ENCODE measurements at regions not wholly inside any gene's neighbourhood (a gene's known extent, or its start where the extent isn't known, plus 50 kb on each side); places are given as distances from the start of the nearest gene placed in this dataset.

DNA sequence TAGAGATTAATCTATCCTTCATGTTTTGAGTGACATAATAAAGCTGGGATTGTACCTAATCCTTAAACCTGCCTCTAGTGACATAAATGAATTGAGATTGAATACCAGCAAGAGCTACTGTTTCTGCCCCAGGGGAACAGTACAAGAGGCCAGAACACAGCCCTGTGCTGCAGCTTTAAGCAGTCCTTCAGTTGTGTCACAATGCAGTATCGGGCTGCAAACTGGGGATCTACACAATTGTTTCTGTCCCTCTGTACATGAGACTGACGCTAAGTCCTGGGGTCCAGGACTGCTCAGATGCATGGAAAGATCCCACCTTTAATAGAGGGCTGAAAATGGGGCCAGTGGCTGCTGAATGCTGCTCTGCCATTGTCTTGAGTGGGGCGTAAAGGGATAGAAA is 87.5 kb downstream of the MINAR1 start:
- no peaks in the 10 kb centered on the region for H3K27me3 ChIP-seq (ENCODE audit: low read depth, low read length)
- H4K20me1 ChIP-seq (ENCODE audit: insufficient read depth, low read length), result no peaks in the 10 kb centered on the region
- H3K36me3 ChIP-seq (replicated peaks; ENCODE audit: low read depth, low read length), result no peaks in the 10 kb centered on the region
- H3K4me1 ChIP-seq (ENCODE audit: low read length), result peaks cover 11% of the 10 kb centered on the region
- H3K4me3 ChIP-seq (ENCODE audit: low read length), result no peak overlapping the region
- TF ChIP-seq EZH2phosphoT487 (IDR thresholded peaks at IDR 0.05; ENCODE audit: low read depth), result no peak
- TF ChIP-seq, protein P1, sequence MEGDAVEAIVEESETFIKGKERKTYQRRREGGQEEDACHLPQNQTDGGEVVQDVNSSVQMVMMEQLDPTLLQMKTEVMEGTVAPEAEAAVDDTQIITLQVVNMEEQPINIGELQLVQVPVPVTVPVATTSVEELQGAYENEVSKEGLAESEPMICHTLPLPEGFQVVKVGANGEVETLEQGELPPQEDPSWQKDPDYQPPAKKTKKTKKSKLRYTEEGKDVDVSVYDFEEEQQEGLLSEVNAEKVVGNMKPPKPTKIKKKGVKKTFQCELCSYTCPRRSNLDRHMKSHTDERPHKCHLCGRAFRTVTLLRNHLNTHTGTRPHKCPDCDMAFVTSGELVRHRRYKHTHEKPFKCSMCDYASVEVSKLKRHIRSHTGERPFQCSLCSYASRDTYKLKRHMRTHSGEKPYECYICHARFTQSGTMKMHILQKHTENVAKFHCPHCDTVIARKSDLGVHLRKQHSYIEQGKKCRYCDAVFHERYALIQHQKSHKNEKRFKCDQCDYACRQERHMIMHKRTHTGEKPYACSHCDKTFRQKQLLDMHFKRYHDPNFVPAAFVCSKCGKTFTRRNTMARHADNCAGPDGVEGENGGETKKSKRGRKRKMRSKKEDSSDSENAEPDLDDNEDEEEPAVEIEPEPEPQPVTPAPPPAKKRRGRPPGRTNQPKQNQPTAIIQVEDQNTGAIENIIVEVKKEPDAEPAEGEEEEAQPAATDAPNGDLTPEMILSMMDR (IDR thresholded peaks at IDR 0.05; ENCODE audit: low read depth, low read length), result no peak
- H3K4me2 ChIP-seq (ENCODE audit: low read length), result no peak overlapping the region
- no peaks in the 10 kb centered on the region for H3K9me3 ChIP-seq (ENCODE audit: insufficient read depth, low read length)
- H3K27ac ChIP-seq (ENCODE audit: low read length), result no peak overlapping the region
- no peak overlapping the region for H2AFZ ChIP-seq (ENCODE audit: low read depth, low read length)
- no peak overlapping the region for H3K9ac ChIP-seq (ENCODE audit: low read length)
- no peaks in the 10 kb centered on the region for H3K79me2 ChIP-seq (ENCODE audit: low read length)

DNA sequence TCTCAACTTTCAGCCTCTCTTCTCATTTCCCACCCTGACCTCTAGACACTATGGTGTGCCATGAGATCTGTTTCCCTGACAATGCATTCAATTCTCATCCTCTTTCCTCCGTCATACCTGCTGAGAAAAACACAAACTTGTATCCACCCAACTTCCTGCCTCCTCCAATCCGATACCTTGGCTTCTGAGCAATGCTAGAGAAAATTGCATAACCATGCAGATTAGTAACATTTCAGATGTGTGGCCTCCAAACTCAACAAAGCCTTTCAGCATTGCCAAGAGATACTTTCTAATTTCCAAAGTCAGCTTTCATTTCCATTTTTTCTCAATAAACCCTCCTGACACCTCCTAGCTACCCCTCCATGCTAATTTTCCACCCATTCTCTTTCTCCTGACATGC is 88.5 kb downstream of the MINAR1 start:
- no peaks in the 10 kb centered on the region for H3K27me3 ChIP-seq (ENCODE audit: low read depth, low read length)
- H3K9ac ChIP-seq (ENCODE audit: low read length), result no peak overlapping the region
- no peak overlapping the region for H3K27ac ChIP-seq (ENCODE audit: low read length)
- H3K36me3 ChIP-seq (replicated peaks; ENCODE audit: low read depth, low read length), result no peaks in the 10 kb centered on the region
- H4K20me1 ChIP-seq (ENCODE audit: insufficient read depth, low read length), result no peaks in the 10 kb centered on the region
- TF ChIP-seq EZH2phosphoT487 (IDR thresholded peaks at IDR 0.05; ENCODE audit: low read depth), result no peak
- TF ChIP-seq, protein P1 (IDR thresholded peaks at IDR 0.05; ENCODE audit: low read depth, low read length), result no peak
- H3K79me2 ChIP-seq (ENCODE audit: low read length), result no peaks in the 10 kb centered on the region
- H3K4me1 ChIP-seq (ENCODE audit: low read length), result peaks cover 11% of the 10 kb centered on the region
- no peak overlapping the region for H3K4me3 ChIP-seq (ENCODE audit: low read length)
- no peak overlapping the region for H3K4me2 ChIP-seq (ENCODE audit: low read length)
- no peak overlapping the region for H2AFZ ChIP-seq (ENCODE audit: low read depth, low read length)
- H3K9me3 ChIP-seq (ENCODE audit: insufficient read depth, low read length), result no peaks in the 10 kb centered on the region

DNA sequence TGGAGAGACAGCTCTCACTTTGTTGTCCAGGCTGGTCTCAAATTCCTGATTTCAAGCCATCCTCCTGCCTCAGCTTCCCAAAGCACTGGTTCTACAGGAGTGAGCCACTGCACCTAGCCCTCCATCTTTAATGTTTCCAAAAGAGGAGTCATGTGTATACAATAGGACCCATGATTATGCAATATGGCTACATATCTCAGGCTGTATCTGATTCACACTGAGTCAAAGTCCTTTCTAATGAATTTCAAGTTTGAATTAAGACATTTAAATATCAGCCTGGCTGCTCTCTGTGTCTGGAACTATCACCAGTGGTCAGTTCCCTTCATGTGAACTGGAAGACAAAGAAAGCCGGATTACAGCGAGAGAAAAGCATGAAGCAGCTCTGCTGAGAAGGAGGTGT is 90.5 kb downstream of the MINAR1 start:
- Histone ChIP-seq H2AFZ (ENCODE audit: low read depth, low read length) (no peak overlapping the region), H3K36me3 (replicated peaks; ENCODE audit: low read depth, low read length) (no peaks in the 10 kb centered on the region)

DNA sequence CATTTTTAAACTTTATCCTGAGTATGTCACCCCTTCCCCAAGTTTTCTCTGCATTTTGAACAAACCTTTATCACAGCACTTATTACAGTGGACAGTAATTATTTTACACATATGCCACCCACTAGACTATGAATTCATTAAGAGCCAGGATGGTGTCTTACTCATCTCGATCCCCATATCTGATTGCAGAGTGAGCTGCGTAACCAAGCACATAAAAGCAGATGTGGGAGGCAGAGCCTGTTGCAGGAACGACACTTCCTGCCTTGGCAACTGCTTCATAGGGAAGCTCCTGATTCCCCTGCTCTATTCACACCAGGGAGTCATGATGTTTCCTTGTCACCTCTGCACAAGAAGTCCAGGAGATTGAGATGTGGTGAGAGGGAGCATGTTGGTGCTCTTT is 91.1 kb downstream of the MINAR1 start:
- Histone ChIP-seq H3K27ac (ENCODE audit: low read length) (no peak overlapping the region), H3K4me3 (ENCODE audit: low read length) (no peak overlapping the region), H4K20me1 (ENCODE audit: insufficient read depth, low read length) (no peaks in the 10 kb centered on the region), H3K9me3 (ENCODE audit: insufficient read depth, low read length) (no peaks in the 10 kb centered on the region), H3K9ac (ENCODE audit: low read length) (no peak overlapping the region), H3K36me3 (replicated peaks; ENCODE audit: low read depth, low read length) (no peaks in the 10 kb centered on the region), H3K4me1 (ENCODE audit: low read length) (peaks cover 6% of the 10 kb centered on the region; the same call in 1 of the 2 replicates), H3K79me2 (ENCODE audit: low read length) (no peaks in the 10 kb centered on the region), H3K4me2 (ENCODE audit: low read length) (no peak overlapping the region), H3K27me3 (ENCODE audit: low read depth, low read length) (no peaks in the 10 kb centered on the region), H2AFZ (ENCODE audit: low read depth, low read length) (no peak overlapping the region)
- TF ChIP-seq EZH2phosphoT487 (IDR thresholded peaks at IDR 0.05; ENCODE audit: low read depth), result no peak
- TF ChIP-seq, protein P1 (IDR thresholded peaks at IDR 0.05; ENCODE audit: low read depth, low read length), result no peak

More for the DNA sequence above, 90.5 kb downstream of the MINAR1 start:
- H3K79me2 ChIP-seq (ENCODE audit: low read length), result no peaks in the 10 kb centered on the region
- H3K4me1 ChIP-seq (ENCODE audit: low read length), result peaks cover 11% of the 10 kb centered on the region
- no peaks in the 10 kb centered on the region for H3K27me3 ChIP-seq (ENCODE audit: low read depth, low read length)
- H3K9ac ChIP-seq (ENCODE audit: low read length), result no peak overlapping the region
- no peaks in the 10 kb centered on the region for H4K20me1 ChIP-seq (ENCODE audit: insufficient read depth, low read length)
- no peak overlapping the region for H3K27ac ChIP-seq (ENCODE audit: low read length)
- no peak for TF ChIP-seq EZH2phosphoT487 (IDR thresholded peaks at IDR 0.05; ENCODE audit: low read depth)
- TF ChIP-seq, protein P1 (IDR thresholded peaks at IDR 0.05; ENCODE audit: low read depth, low read length), result no peak
- no peak overlapping the region for H3K4me2 ChIP-seq (ENCODE audit: low read length)
- no peaks in the 10 kb centered on the region for H3K9me3 ChIP-seq (ENCODE audit: insufficient read depth, low read length)
- no peak overlapping the region for H3K4me3 ChIP-seq (ENCODE audit: low read length)
